Epithelial cell of esophagus (primary cell): ENCODE measurements at regions not wholly inside any gene's neighbourhood (a gene's known extent, or its start where the extent isn't known, plus 50 kb on each side); places are given as distances from the start of the nearest gene placed in this dataset.

Source experiments
- DNase-seq: peaks from one replicate; pipeline ENCODE4 v3.0.0; 2010; ENCODE audit warnings: low read depth
- H3K4me3 ChIP-seq: 2 replicates; pipeline ENCODE4 v1.5.1; 2011; ENCODE audit warnings: mild to moderate bottlenecking, low read length, control low read depth
- CTCF ChIP-seq: IDR thresholded peaks from 2 replicates; pipeline ENCODE4 v1.5.1; 2011; ENCODE audit warnings: low read depth, mild to moderate bottlenecking, low read length, control low read depth, inconsistent platforms; ENCODE audit not compliant: insufficient read depth; ENCODE audit errors: missing control alignments

- H3K4me3 ChIP-seq: no peak overlapping the region
- DNase-seq: no peak
- TF ChIP-seq CTCF: no peak
Observed at GRCh38 chr5:66361070-66361469, 217.0 kb downstream of the SREK1 start.

GRCh38 chr5:66362046-66362445 is 217.9 kb downstream of the SREK1 start:
- no peak for TF ChIP-seq CTCF
- H3K4me3 ChIP-seq: no peak overlapping the region
- no peak for DNase-seq

- no peak overlapping the region for H3K4me3 ChIP-seq
- no peak for DNase-seq
- no peak for TF ChIP-seq CTCF
Observed at GRCh38 chr5:66362687-66363086, 218.6 kb downstream of the SREK1 start.

- no peak for TF ChIP-seq CTCF
- no peak for DNase-seq
Observed at GRCh38 chr5:66363097-66363496, 219.0 kb downstream of the SREK1 start.

GRCh38 chr5:66364186-66364585 is 220.1 kb downstream of the SREK1 start:
- no peak for TF ChIP-seq CTCF
- H3K4me3 ChIP-seq: no peak overlapping the region

More at GRCh38 chr5:66363097-66363496, 219.0 kb downstream of the SREK1 start:
- H3K4me3 ChIP-seq: no peak overlapping the region

GRCh38 chr5:66365981-66366380 is 221.9 kb downstream of the SREK1 start:
- no peak overlapping the region for H3K4me3 ChIP-seq
- no peak for DNase-seq
- no peak for TF ChIP-seq CTCF

More at GRCh38 chr5:66364186-66364585, 220.1 kb downstream of the SREK1 start:
- DNase-seq: no peak

GRCh38 chr5:66367814-66368541 is 223.9 kb downstream of the SREK1 start:
- TF ChIP-seq CTCF: no peak
- no peak for DNase-seq
- no peak overlapping the region for H3K4me3 ChIP-seq
